ENCODE measurements at regions not wholly inside any gene's neighbourhood (a gene's known extent, or its start where the extent isn't known, plus 50 kb on each side); places are given as distances from the start of the nearest gene placed in this dataset.

- Mint-ChIP-seq H3K4me1 (no peaks in the 10 kb centered on the region), H3K4me3 (no peak overlapping the region), H3K27me3 (peaks cover 7% of the 10 kb centered on the region), H3K27ac (no peak overlapping the region), H3K36me3 (ENCODE audit: low read depth) (no peaks in the 10 kb centered on the region), H3K9me3 (no peaks in the 10 kb centered on the region)
- ChIA-PET POLR2A (no interaction called here), CTCF (no interaction called here)
- no peak for DNase-seq
Observed at GRCh38 chr13:77449265-77449664, 86.2 kb upstream of the SCEL start.

GRCh38 chr13:77448689-77449088 is 86.8 kb upstream of the SCEL start:
- Mint-ChIP-seq H3K4me3 (no peak overlapping the region), H3K27me3 (peaks cover 4% of the 10 kb centered on the region), H3K9me3 (no peaks in the 10 kb centered on the region), H3K27ac (no peak overlapping the region), H3K36me3 (ENCODE audit: low read depth) (no peaks in the 10 kb centered on the region), H3K4me1 (no peaks in the 10 kb centered on the region)
- CTCF ChIA-PET = no interaction called here
- POLR2A ChIA-PET = no interaction called here
- DNase-seq = no peak

GRCh38 chr13:77443511-77443910 is 92.0 kb upstream of the SCEL start:
- no peak for DNase-seq
- POLR2A ChIA-PET = no interaction called here
- Mint-ChIP-seq H3K4me1 (no peaks in the 10 kb centered on the region), H3K36me3 (ENCODE audit: low read depth) (no peaks in the 10 kb centered on the region), H3K9me3 (no peaks in the 10 kb centered on the region), H3K27me3 (peaks cover 7% of the 10 kb centered on the region), H3K27ac (no peak overlapping the region), H3K4me3 (no peak overlapping the region)
- CTCF ChIA-PET = interaction anchor here (0.9 kb wide), 1 partner anchor 12 kb away, joined by 3 read pairs; no protein-coding TSS in a partner anchor

GRCh38 chr13:77437267-77437666 is 98.2 kb upstream of the SCEL start:
- Mint-ChIP-seq H3K27ac (no peak overlapping the region), H3K36me3 (ENCODE audit: low read depth) (no peaks in the 10 kb centered on the region), H3K4me3 (no peak overlapping the region), H3K4me1 (no peaks in the 10 kb centered on the region), H3K27me3 (peaks cover 5% of the 10 kb centered on the region), H3K9me3 (no peaks in the 10 kb centered on the region)
- ChIA-PET CTCF (interaction anchor here (0.6 kb wide), 1 partner anchor 43 kb away, joined by 4 read pairs; no protein-coding TSS in a partner anchor), POLR2A (no interaction called here)
- DNase-seq = no peak

- Mint-ChIP-seq H3K4me3 (no peak overlapping the region), H3K9me3 (no peaks in the 10 kb centered on the region), H3K36me3 (ENCODE audit: low read depth) (no peaks in the 10 kb centered on the region), H3K4me1 (no peaks in the 10 kb centered on the region), H3K27me3 (peaks cover 4% of the 10 kb centered on the region), H3K27ac (no peak overlapping the region)
- ChIA-PET POLR2A (no interaction called here), CTCF (no interaction called here)
- DNase-seq = no peak
Observed at GRCh38 chr13:77434289-77434688, 101.2 kb upstream of the SCEL start.

- Mint-ChIP-seq H3K9me3 (peaks cover 4% of the 10 kb centered on the region), H3K4me1 (no peaks in the 10 kb centered on the region), H3K4me3 (no peak overlapping the region), H3K27me3 (peaks cover 4% of the 10 kb centered on the region), H3K27ac (no peak overlapping the region), H3K36me3 (ENCODE audit: low read depth) (no peaks in the 10 kb centered on the region)
- ChIA-PET POLR2A (no interaction called here), CTCF (interaction anchor here (0.8 kb wide), 1 partner anchor 12 kb away, joined by 3 read pairs; no protein-coding TSS in a partner anchor)
- DNase-seq = no peak
Observed at GRCh38 chr13:77431449-77431848, 104.1 kb upstream of the SCEL start.

GRCh38 chr13:77430377-77430951 is 103.6 kb upstream of the MYCBP2 start:
- H3K4me3 Mint-ChIP-seq = no peak overlapping the region
- H3K27ac Mint-ChIP-seq = no peak overlapping the region
- CTCF ChIA-PET = interaction anchor here (0.8 kb wide), 1 partner anchor 87 kb away, joined by 3 read pairs; no protein-coding TSS in a partner anchor

GRCh38 chr13:77429320-77430142 is 102.6 kb upstream of the MYCBP2 start:
- Mint-ChIP-seq H3K4me3 (no peak overlapping the region), H3K4me1 (no peaks in the 10 kb centered on the region), H3K9me3 (peaks cover 4% of the 10 kb centered on the region), H3K36me3 (ENCODE audit: low read depth) (no peaks in the 10 kb centered on the region), H3K27me3 (peaks cover 4% of the 10 kb centered on the region), H3K27ac (no peak overlapping the region)
- ChIA-PET CTCF (no interaction called here), POLR2A (interaction anchor here (0.6 kb wide), 1 partner anchor 49 kb away, joined by 4 read pairs; no protein-coding TSS in a partner anchor)
- DNase-seq = no peak

More at GRCh38 chr13:77430377-77430951, 103.6 kb upstream of the MYCBP2 start:
- Mint-ChIP-seq H3K27me3 (peaks cover 4% of the 10 kb centered on the region), H3K36me3 (ENCODE audit: low read depth) (no peaks in the 10 kb centered on the region), H3K4me1 (no peaks in the 10 kb centered on the region), H3K9me3 (peaks cover 4% of the 10 kb centered on the region)
- no peak for DNase-seq
- POLR2A ChIA-PET = no interaction called here

- H3K4me3 Mint-ChIP-seq = no peak overlapping the region
- H3K4me1 Mint-ChIP-seq = no peaks in the 10 kb centered on the region
- CTCF ChIA-PET = interaction anchor here (1.6 kb wide), 1 partner anchor 10 kb away, joined by 4 read pairs; no protein-coding TSS in a partner anchor
- H3K27ac Mint-ChIP-seq = no peak overlapping the region
- POLR2A ChIA-PET = no interaction called here
- no peaks in the 10 kb centered on the region for H3K27me3 Mint-ChIP-seq
- peaks cover 4% of the 10 kb centered on the region for H3K9me3 Mint-ChIP-seq
- no peak for DNase-seq
- H3K36me3 Mint-ChIP-seq (ENCODE audit: low read depth) = no peaks in the 10 kb centered on the region
Observed at GRCh38 chr13:77425705-77426104, 98.8 kb upstream of the MYCBP2 start.

- Mint-ChIP-seq H3K4me1 (no peaks in the 10 kb centered on the region), H3K27ac (no peak overlapping the region), H3K36me3 (ENCODE audit: low read depth) (no peaks in the 10 kb centered on the region), H3K9me3 (peaks cover 4% of the 10 kb centered on the region), H3K27me3 (no peaks in the 10 kb centered on the region), H3K4me3 (no peak overlapping the region)
- CTCF ChIA-PET = no interaction called here
- no peak for DNase-seq
- POLR2A ChIA-PET = no interaction called here
Observed at GRCh38 chr13:77423296-77423695, 96.4 kb upstream of the MYCBP2 start.

GRCh38 chr13:77422724-77423123 is 95.8 kb upstream of the MYCBP2 start:
- DNase-seq = no peak
- Mint-ChIP-seq H3K4me1 (no peaks in the 10 kb centered on the region), H3K27me3 (no peaks in the 10 kb centered on the region), H3K36me3 (ENCODE audit: low read depth) (no peaks in the 10 kb centered on the region), H3K9me3 (no peaks in the 10 kb centered on the region), H3K4me3 (no peak overlapping the region), H3K27ac (no peak overlapping the region)
- POLR2A ChIA-PET = no interaction called here
- CTCF ChIA-PET = no interaction called here

GRCh38 chr13:77417897-77418296 is 91.0 kb upstream of the MYCBP2 start:
- ChIA-PET POLR2A (no interaction called here), CTCF (interaction anchor here (0.9 kb wide), 1 partner anchor 16 kb away, joined by 3 read pairs; no protein-coding TSS in a partner anchor)
- H3K27ac Mint-ChIP-seq = no peak overlapping the region
- H3K9me3 Mint-ChIP-seq = no peaks in the 10 kb centered on the region
- DNase-seq = no peak
- no peaks in the 10 kb centered on the region for H3K27me3 Mint-ChIP-seq
- H3K4me3 Mint-ChIP-seq = no peak overlapping the region
- H3K4me1 Mint-ChIP-seq = no peaks in the 10 kb centered on the region
- no peaks in the 10 kb centered on the region for H3K36me3 Mint-ChIP-seq (ENCODE audit: low read depth)

- no peaks in the 10 kb centered on the region for H3K27me3 Mint-ChIP-seq
Observed at GRCh38 chr13:77416666-77417212, 89.8 kb upstream of the MYCBP2 start.

More at GRCh38 chr13:77416666-77417212, 89.8 kb upstream of the MYCBP2 start:
- Mint-ChIP-seq H3K27ac (no peak overlapping the region), H3K4me3 (no peak overlapping the region), H3K4me1 (no peaks in the 10 kb centered on the region), H3K9me3 (no peaks in the 10 kb centered on the region), H3K36me3 (ENCODE audit: low read depth) (no peaks in the 10 kb centered on the region)
- no peak for DNase-seq
- POLR2A ChIA-PET = no interaction called here
- CTCF ChIA-PET = no interaction called here
